ENCODE measurements at regions not wholly inside any gene's neighbourhood (a gene's known extent, or its start where the extent isn't known, plus 50 kb on each side); places are given as distances from the start of the nearest gene placed in this dataset.

DNA sequence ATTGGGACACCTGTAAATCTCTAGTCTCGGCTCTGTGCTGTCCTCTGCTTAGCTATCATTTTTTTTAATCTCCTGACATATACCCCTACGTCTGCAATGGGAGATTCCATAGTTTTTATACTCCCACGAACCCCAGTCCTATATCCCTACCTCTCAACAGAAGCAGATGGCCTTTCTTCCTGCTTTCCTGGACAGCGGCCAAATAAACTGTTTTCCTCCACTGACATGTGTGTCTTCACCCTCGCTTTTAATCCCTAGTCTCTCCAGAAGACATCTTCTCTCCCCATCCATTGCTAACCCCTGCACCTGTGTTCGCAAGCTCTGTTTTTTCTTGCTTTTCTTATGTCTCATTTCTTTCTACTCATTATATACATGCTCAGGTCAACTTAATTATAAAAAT, 395.4 kb downstream of the EPHA4 start:
- in situ Hi-C loops (cut with MboI; ENCODE audit: low pct_ligation_motif_present in 1 of 4, low pct_unique_long_range_greater_than_20kb in 1 of 4, low sequenced_read_pairs in 3 of 4) (no loop called here), intact Hi-C loops (cut with DNase I; ENCODE audit: low total_unique reads) (no loop called here)
- TF ChIP-seq POLR2A (IDR thresholded peaks at IDR 0.05): no peak
- WGBS, 2 donors (ENCODE audit: low coverage in 1 of 2): 62 to 74% methylated on average over 5 to 6 of the region's 6 CpGs
- DNase-seq: no peak
- no peaks in the 10 kb centered on the region for H3K36me3 ChIP-seq
- H3K27ac ChIP-seq: no peak overlapping the region
- H3K27me3 ChIP-seq: no peaks in the 10 kb centered on the region
- no peaks in the 10 kb centered on the region for H3K4me1 ChIP-seq
- no peaks in the 10 kb centered on the region for H3K9me3 ChIP-seq
- H3K4me3 ChIP-seq: no peak overlapping the region

DNA sequence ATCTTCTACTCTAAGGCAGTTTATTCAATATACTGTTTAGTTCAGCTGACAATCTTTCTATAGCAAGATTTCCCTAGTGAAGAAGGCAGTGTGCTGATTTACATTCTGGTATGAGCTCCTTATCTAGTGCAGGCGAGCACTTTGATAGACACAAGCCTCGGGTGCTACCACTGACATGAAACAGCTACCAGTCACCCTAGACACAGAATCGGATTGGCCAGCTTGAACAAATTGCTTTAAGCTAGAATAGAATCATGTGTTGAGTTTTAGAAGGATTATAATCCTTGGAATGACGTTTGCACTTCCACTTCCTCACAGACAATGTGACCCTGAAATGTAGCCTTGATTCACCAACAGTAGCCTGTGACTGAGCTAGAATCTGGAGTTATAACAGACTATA, 394.0 kb downstream of the EPHA4 start:
- no peak overlapping the region for H3K4me3 ChIP-seq
- no peak overlapping the region for H3K27ac ChIP-seq
- no peaks in the 10 kb centered on the region for H3K9me3 ChIP-seq
- intact Hi-C loops (cut with DNase I; ENCODE audit: low total_unique reads) (no loop called here), in situ Hi-C loops (cut with MboI; ENCODE audit: low pct_ligation_motif_present in 1 of 4, low pct_unique_long_range_greater_than_20kb in 1 of 4, low sequenced_read_pairs in 3 of 4) (no loop called here)
- WGBS, 2 donors (ENCODE audit: low coverage in 1 of 2): 67 to 77% methylated on average over 1 to 4 of the region's 4 CpGs
- no peaks in the 10 kb centered on the region for H3K36me3 ChIP-seq
- TF ChIP-seq EP300 (IDR thresholded peaks at IDR 0.05; ENCODE audit: low read depth) (no peak), POLR2AphosphoS5 (IDR thresholded peaks at IDR 0.05) (no peak), POLR2A (IDR thresholded peaks at IDR 0.05) (no peak)
- TF ChIP-seq, protein P1, sequence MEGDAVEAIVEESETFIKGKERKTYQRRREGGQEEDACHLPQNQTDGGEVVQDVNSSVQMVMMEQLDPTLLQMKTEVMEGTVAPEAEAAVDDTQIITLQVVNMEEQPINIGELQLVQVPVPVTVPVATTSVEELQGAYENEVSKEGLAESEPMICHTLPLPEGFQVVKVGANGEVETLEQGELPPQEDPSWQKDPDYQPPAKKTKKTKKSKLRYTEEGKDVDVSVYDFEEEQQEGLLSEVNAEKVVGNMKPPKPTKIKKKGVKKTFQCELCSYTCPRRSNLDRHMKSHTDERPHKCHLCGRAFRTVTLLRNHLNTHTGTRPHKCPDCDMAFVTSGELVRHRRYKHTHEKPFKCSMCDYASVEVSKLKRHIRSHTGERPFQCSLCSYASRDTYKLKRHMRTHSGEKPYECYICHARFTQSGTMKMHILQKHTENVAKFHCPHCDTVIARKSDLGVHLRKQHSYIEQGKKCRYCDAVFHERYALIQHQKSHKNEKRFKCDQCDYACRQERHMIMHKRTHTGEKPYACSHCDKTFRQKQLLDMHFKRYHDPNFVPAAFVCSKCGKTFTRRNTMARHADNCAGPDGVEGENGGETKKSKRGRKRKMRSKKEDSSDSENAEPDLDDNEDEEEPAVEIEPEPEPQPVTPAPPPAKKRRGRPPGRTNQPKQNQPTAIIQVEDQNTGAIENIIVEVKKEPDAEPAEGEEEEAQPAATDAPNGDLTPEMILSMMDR (IDR thresholded peaks at IDR 0.05): no peak
- H3K4me1 ChIP-seq: no peaks in the 10 kb centered on the region
- no peaks in the 10 kb centered on the region for H3K27me3 ChIP-seq
- no peak for DNase-seq

DNA sequence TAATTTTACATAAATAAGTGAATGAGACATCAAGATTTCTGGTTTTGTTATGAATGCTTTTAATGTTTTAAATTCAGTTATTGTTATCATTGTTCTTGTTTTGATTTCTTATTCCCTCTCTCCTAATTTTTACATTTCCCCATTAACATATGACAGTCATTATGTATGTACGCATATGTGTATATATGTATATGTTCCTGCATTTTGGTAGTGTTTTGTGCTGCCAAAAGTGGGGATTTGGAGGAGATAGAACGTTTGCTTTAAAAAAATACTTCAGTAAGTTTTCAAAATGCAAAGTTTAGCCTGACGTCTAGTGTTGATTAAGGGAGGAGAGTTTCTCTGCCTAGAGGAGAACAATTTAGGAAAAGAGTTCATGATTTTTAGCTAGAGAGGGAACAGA, 385.2 kb downstream of the EPHA4 start:
- no peaks in the 10 kb centered on the region for H3K4me1 ChIP-seq
- H3K36me3 ChIP-seq: no peaks in the 10 kb centered on the region
- no peaks in the 10 kb centered on the region for H3K27me3 ChIP-seq
- no peaks in the 10 kb centered on the region for H3K9me3 ChIP-seq
- intact Hi-C loops (cut with DNase I; ENCODE audit: low total_unique reads): no loop called here
- in situ Hi-C loops (cut with MboI; ENCODE audit: low pct_ligation_motif_present in 1 of 4, low pct_unique_long_range_greater_than_20kb in 1 of 4, low sequenced_read_pairs in 3 of 4): no loop called here
- WGBS, 2 donors (ENCODE audit: low coverage in 1 of 2): 71 to 73% methylated on average over 3 of the region's 3 CpGs
- no peak overlapping the region for H3K4me3 ChIP-seq
- H3K27ac ChIP-seq: no peak overlapping the region
- DNase-seq: no peak
- TF ChIP-seq, protein P1 (IDR thresholded peaks at IDR 0.05): no peak
- TF ChIP-seq POLR2A (IDR thresholded peaks at IDR 0.05): no peak
- no peak for TF ChIP-seq EP300 (IDR thresholded peaks at IDR 0.05; ENCODE audit: low read depth)
- TF ChIP-seq POLR2AphosphoS5 (IDR thresholded peaks at IDR 0.05): no peak

DNA sequence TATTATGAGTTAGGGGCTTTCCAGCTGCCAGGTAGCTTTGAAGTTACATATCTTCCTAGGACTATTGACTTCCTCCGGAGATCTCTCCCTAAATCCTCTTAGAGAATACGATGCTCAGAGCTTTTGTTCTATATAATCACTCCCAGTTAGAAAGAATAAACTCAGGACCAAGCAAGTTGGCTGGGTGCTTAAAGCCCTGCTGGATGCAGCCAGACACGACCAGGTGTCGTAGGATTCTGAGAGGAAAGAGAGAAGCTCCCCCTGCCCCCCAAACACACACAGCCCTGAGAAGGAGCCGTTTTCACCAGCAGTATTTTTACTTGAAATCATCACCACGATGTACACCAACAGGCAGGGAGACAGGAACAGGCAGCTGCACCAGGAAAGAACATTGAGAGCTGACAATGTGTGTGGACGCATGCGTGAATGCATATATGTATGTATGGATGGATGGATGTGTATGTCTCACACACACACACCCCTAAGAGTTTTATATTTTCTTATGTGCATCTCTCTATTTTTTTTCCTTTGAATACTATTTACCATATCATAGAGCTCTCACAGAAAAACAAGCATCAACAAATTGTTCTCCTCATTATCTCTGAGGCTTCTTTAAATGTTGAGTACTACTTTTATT, 382.6 kb downstream of the EPHA4 start:
- Histone ChIP-seq H3K36me3 (no peaks in the 10 kb centered on the region), H3K4me1 (no peaks in the 10 kb centered on the region), H3K27me3 (no peaks in the 10 kb centered on the region), H3K9me3 (no peaks in the 10 kb centered on the region), H3K27ac (no peak overlapping the region), H3K4me3 (no peak overlapping the region)
- in situ Hi-C loops (cut with MboI; ENCODE audit: low pct_ligation_motif_present in 1 of 4, low pct_unique_long_range_greater_than_20kb in 1 of 4, low sequenced_read_pairs in 3 of 4) (no loop called here), intact Hi-C loops (cut with DNase I; ENCODE audit: low total_unique reads) (no loop called here)
- DNase-seq: no peak
- WGBS, 2 donors (ENCODE audit: low coverage in 1 of 2): 57 to 82% methylated on average over 4 to 8 of the region's 8 CpGs
- TF ChIP-seq POLR2A (IDR thresholded peaks at IDR 0.05) (no peak), EP300 (IDR thresholded peaks at IDR 0.05; ENCODE audit: low read depth) (no peak), POLR2AphosphoS5 (IDR thresholded peaks at IDR 0.05) (no peak)
- TF ChIP-seq, protein P1 (IDR thresholded peaks at IDR 0.05): no peak

DNA sequence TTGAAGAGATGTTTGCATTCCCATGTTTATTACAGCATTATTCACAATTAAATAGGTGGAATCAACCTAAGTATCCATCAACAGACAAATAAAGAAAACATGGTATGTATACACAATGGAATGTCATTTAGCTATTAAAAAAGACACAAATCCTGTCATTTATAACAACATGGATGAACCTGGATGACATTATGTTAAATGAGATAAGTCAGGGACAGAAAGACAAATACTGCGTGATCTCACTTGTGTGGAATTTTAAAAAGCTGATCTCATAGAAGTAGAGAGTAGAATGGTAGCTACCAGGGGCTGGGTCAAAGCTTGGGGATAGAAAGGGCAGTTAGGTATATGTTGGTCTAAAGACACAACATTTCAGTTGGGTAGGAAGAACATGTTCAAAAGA, 376.3 kb downstream of the EPHA4 start:
- TF ChIP-seq POLR2A (IDR thresholded peaks at IDR 0.05): no peak
- Histone ChIP-seq H3K9me3 (no peaks in the 10 kb centered on the region), H3K27me3 (no peaks in the 10 kb centered on the region), H3K36me3 (no peaks in the 10 kb centered on the region), H3K27ac (no peak overlapping the region), H3K4me1 (no peaks in the 10 kb centered on the region), H3K4me3 (no peak overlapping the region)
- no peak for DNase-seq
- intact Hi-C loops (cut with DNase I; ENCODE audit: low total_unique reads): no loop called here
- 92 to 98% methylated on average over 1 of the region's 1 CpG for WGBS, 2 donors (ENCODE audit: low coverage in 1 of 2)
- in situ Hi-C loops (cut with MboI; ENCODE audit: low pct_ligation_motif_present in 1 of 4, low pct_unique_long_range_greater_than_20kb in 1 of 4, low sequenced_read_pairs in 3 of 4): no loop called here

Data from transverse colon (tissue), 4 donors.